Mesenchymal stem cell (in vitro differentiated cells and primary cell): ENCODE measurements at regions not wholly inside any gene's neighbourhood (a gene's known extent, or its start where the extent isn't known, plus 50 kb on each side); places are given as distances from the start of the nearest gene placed in this dataset.

Experiments
- DNase-seq: peaks from one replicate; pipeline ENCODE4 v3.0.0-alpha.2; 2013
- H2AFZ ChIP-seq: one replicate; pipeline ENCODE4 v1.6.1; 2013; ENCODE audit warnings: low read depth, mild to moderate bottlenecking, control low read depth, inconsistent platforms, low read length, moderate library complexity
- H2AK5ac ChIP-seq: 2 replicates; pipeline ENCODE4 v1.6.1; 2013; ENCODE audit warnings: low read length, moderate library complexity, mild to moderate bottlenecking, inconsistent platforms; ENCODE audit not compliant: severe bottlenecking
- H2BK120ac ChIP-seq: one replicate; pipeline ENCODE4 v1.6.1; 2013; ENCODE audit warnings: low read depth, mild to moderate bottlenecking, inconsistent platforms, low read length, moderate library complexity
- H2BK12ac ChIP-seq, 2 experiments: one replicate each; pipeline ENCODE4 v1.6.1; 2013; ENCODE audit warnings: inconsistent platforms in 2 of 2, low read length in 2 of 2, mild to moderate bottlenecking in 2 of 2, moderate library complexity in 2 of 2, control low read depth in 1 of 2
- H2BK15ac ChIP-seq: one replicate; pipeline ENCODE4 v1.6.1; 2013; ENCODE audit warnings: mild to moderate bottlenecking, low read depth, inconsistent platforms; ENCODE audit not compliant: poor library complexity, severe bottlenecking
- H2BK5ac ChIP-seq: 2 replicates; pipeline ENCODE4 v1.6.1; 2013; ENCODE audit warnings: low read depth, mild to moderate bottlenecking, low read length, control low read depth, inconsistent platforms; ENCODE audit not compliant: poor library complexity, severe bottlenecking
- H3K14ac ChIP-seq, 2 experiments: one replicate each; pipeline ENCODE4 v1.6.1; 2013; ENCODE audit warnings: inconsistent platforms in 2 of 2, low read length in 2 of 2, control low read depth in 1 of 2, mild to moderate bottlenecking in 1 of 2, moderate library complexity in 1 of 2
- H3K18ac ChIP-seq, 2 experiments: one replicate each; pipeline ENCODE4 v1.6.1; 2013; ENCODE audit warnings: inconsistent platforms in 2 of 2, low read length in 2 of 2, control low read depth in 1 of 2, low read depth in 1 of 2, mild to moderate bottlenecking in 1 of 2
- H3K23ac ChIP-seq, 2 experiments: one replicate each; pipeline ENCODE4 v1.6.1; 2013; ENCODE audit warnings: inconsistent platforms in 2 of 2, low read length in 2 of 2, mild to moderate bottlenecking in 2 of 2, moderate library complexity in 2 of 2, control low read depth in 1 of 2
- H3K27ac ChIP-seq: 2 replicates; pipeline ENCODE4 v1.5.1; 2013; ENCODE audit warnings: mild to moderate bottlenecking, moderate library complexity, low read length, control low read depth, inconsistent platforms; ENCODE audit not compliant: poor library complexity, severe bottlenecking
- H3K27me3 ChIP-seq, 2 experiments: 2 replicates each; pipeline versions ENCODE4 v1.6.1 to v1.7.0; 2013; ENCODE audit warnings: low read length in 2 of 2, mild to moderate bottlenecking in 2 of 2, moderate library complexity in 2 of 2, control low read depth in 1 of 2, inconsistent platforms in 1 of 2; ENCODE audit not compliant: control insufficient read depth in 1 of 2, insufficient read depth in 1 of 2
- H3K36me3 ChIP-seq, 2 experiments: 2 replicates each; pipeline versions ENCODE4 v1.6.1 to v1.7.0; 2013; ENCODE audit warnings: low read length in 2 of 2, control low read depth in 1 of 2, inconsistent platforms in 1 of 2, low read depth in 1 of 2, mild to moderate bottlenecking in 1 of 2; ENCODE audit not compliant: insufficient read depth in 2 of 2, control insufficient read depth in 1 of 2
- H3K4ac ChIP-seq, 2 experiments: one replicate each; pipeline ENCODE4 v1.6.1; 2013; ENCODE audit warnings: inconsistent platforms in 2 of 2, low read length in 2 of 2, mild to moderate bottlenecking in 2 of 2, moderate library complexity in 2 of 2, control low read depth in 1 of 2, low read depth in 1 of 2
- H3K4me1 ChIP-seq: 2 replicates; pipeline ENCODE4 v1.6.1; 2013; ENCODE audit warnings: low read depth, low read length, control low read depth; ENCODE audit not compliant: control insufficient read depth, insufficient read depth
- H3K4me2 ChIP-seq: 2 replicates; pipeline ENCODE4 v1.6.1; 2013; ENCODE audit warnings: low read length, mild to moderate bottlenecking, inconsistent platforms; ENCODE audit not compliant: poor library complexity, severe bottlenecking
- H3K4me3 ChIP-seq, 2 experiments: 2 replicates each; pipeline versions ENCODE4 v1.5.1 to v1.7.0; 2013; ENCODE audit warnings: low read length in 2 of 2, mild to moderate bottlenecking in 2 of 2, control low read depth in 1 of 2, low read depth in 1 of 2; ENCODE audit not compliant: insufficient read depth in 1 of 2
- H3K79me1 ChIP-seq: replicated peaks from 2 replicates; pipeline ENCODE4 v1.6.1; 2013; ENCODE audit warnings: mild to moderate bottlenecking, control low read depth, low read length, inconsistent platforms; ENCODE audit not compliant: poor library complexity, severe bottlenecking
- H3K9ac ChIP-seq: 2 replicates; pipeline ENCODE4 v1.7.0; 2013; ENCODE audit warnings: mild to moderate bottlenecking, low read length, moderate library complexity
- H3K9me3 ChIP-seq: 2 replicates; pipeline ENCODE4 v1.7.0; 2013; ENCODE audit warnings: mild to moderate bottlenecking, low read length; ENCODE audit not compliant: control insufficient read depth
- H4K8ac ChIP-seq: one replicate; pipeline ENCODE4 v1.6.1; 2013; ENCODE audit warnings: inconsistent platforms, mild to moderate bottlenecking, low read length, moderate library complexity
- H4K91ac ChIP-seq: one replicate; pipeline ENCODE4 v1.6.1; 2013; ENCODE audit warnings: mild to moderate bottlenecking, low read length, inconsistent platforms
- WGBS: methylation state at CpG from one replicate; pipeline ENCODE4 v1.1.7; 2013; ENCODE audit warnings: mixed read lengths; 5-methylcytosine and 5-hydroxymethylcytosine counted together

GRCh38 chr6:160837146-160837545 lies 135.1 kb downstream of the PLG start:
- no peak overlapping the region for H4K91ac ChIP-seq
- no peak overlapping the region for H3K23ac ChIP-seq
- no peaks in the 10 kb centered on the region for H3K79me1 ChIP-seq
- no peak for DNase-seq
- 79% methylated on average over 10 of the region's 13 CpGs for WGBS
- no peak overlapping the region for H3K9ac ChIP-seq
- no peak overlapping the region for H2AK5ac ChIP-seq
- no peak overlapping the region for H2BK15ac ChIP-seq
- no peak overlapping the region for H3K27ac ChIP-seq
- no peak overlapping the region for H2AFZ ChIP-seq
- no peak overlapping the region for H3K18ac ChIP-seq
- H3K14ac ChIP-seq: no peak overlapping the region
- no peak overlapping the region for H2BK120ac ChIP-seq
- H3K36me3 ChIP-seq: no peaks in the 10 kb centered on the region
- H2BK5ac ChIP-seq: no peak overlapping the region
- peaks cover 9% of the 10 kb centered on the region for H3K9me3 ChIP-seq
- no peak overlapping the region for H2BK12ac ChIP-seq
- H4K8ac ChIP-seq: no peak overlapping the region
- H3K4me3 ChIP-seq: no peak overlapping the region
- no peaks in the 10 kb centered on the region for H3K4me1 ChIP-seq
- no peak overlapping the region for H3K4me2 ChIP-seq
- no peak overlapping the region for H3K4ac ChIP-seq
- no peaks in the 10 kb centered on the region for H3K27me3 ChIP-seq

- Histone ChIP-seq H3K18ac (no peak overlapping the region), H3K9me3 (peaks cover 35% of the 10 kb centered on the region), H3K27me3 (no peaks in the 10 kb centered on the region), H2BK120ac (no peak overlapping the region), H3K4me1 (no peaks in the 10 kb centered on the region), H2BK15ac (no peak overlapping the region), H3K14ac (no peak overlapping the region), H4K8ac (no peak overlapping the region), H2AK5ac (no peak overlapping the region), H2AFZ (no peak overlapping the region), H2BK12ac (no peak overlapping the region), H3K4me3 (no peak overlapping the region), H3K4me2 (no peak overlapping the region), H3K9ac (no peak overlapping the region), H3K23ac (no peak overlapping the region), H3K79me1 (no peaks in the 10 kb centered on the region), H3K27ac (no peak overlapping the region), H3K36me3 (no peaks in the 10 kb centered on the region), H2BK5ac (no peak overlapping the region), H3K4ac (no peak overlapping the region), H4K91ac (no peak overlapping the region)
- 73% methylated on average over 5 of the region's 5 CpGs for WGBS
- no peak for DNase-seq
Measured at GRCh38 chr6:160851031-160851430, 140.5 kb upstream of the MAP3K4 start.

- H3K9ac ChIP-seq: no peak overlapping the region
- no peak overlapping the region for H2AK5ac ChIP-seq
- no peaks in the 10 kb centered on the region for H3K27me3 ChIP-seq
- no peak overlapping the region for H2BK15ac ChIP-seq
- H2BK5ac ChIP-seq: no peak overlapping the region
- H3K4ac ChIP-seq: no peak overlapping the region
- no peak overlapping the region for H2BK120ac ChIP-seq
- no peak overlapping the region for H3K27ac ChIP-seq
- H3K23ac ChIP-seq: no peak overlapping the region
- H3K14ac ChIP-seq: no peak overlapping the region
- no peak overlapping the region for H3K18ac ChIP-seq
- H3K4me3 ChIP-seq: no peak overlapping the region
- 71% methylated on average over 7 of the region's 7 CpGs for WGBS
- DNase-seq: no peak
- no peaks in the 10 kb centered on the region for H3K79me1 ChIP-seq
- H4K8ac ChIP-seq: no peak overlapping the region
- H3K4me2 ChIP-seq: no peak overlapping the region
- peaks cover 35% of the 10 kb centered on the region for H3K9me3 ChIP-seq
- H3K4me1 ChIP-seq: no peaks in the 10 kb centered on the region
- no peak overlapping the region for H2AFZ ChIP-seq
- H2BK12ac ChIP-seq: no peak overlapping the region
- H3K36me3 ChIP-seq: no peaks in the 10 kb centered on the region
- no peak overlapping the region for H4K91ac ChIP-seq
Measured at GRCh38 chr6:160853946-160854345, 137.6 kb upstream of the MAP3K4 start.

- H3K18ac ChIP-seq: no peak overlapping the region
- no peak overlapping the region for H2BK15ac ChIP-seq
- no peak overlapping the region for H2AFZ ChIP-seq
- no peak overlapping the region for H2BK5ac ChIP-seq
- no peak overlapping the region for H3K4me3 ChIP-seq
- no peak overlapping the region for H2BK120ac ChIP-seq
- no peak overlapping the region for H3K14ac ChIP-seq
- H3K4ac ChIP-seq: no peak overlapping the region
- no peak overlapping the region for H2BK12ac ChIP-seq
- H3K23ac ChIP-seq: no peak overlapping the region
- H4K8ac ChIP-seq: no peak overlapping the region
- H3K9me3 ChIP-seq: peaks cover 18% of the 10 kb centered on the region
- no peak overlapping the region for H3K27ac ChIP-seq
- H3K79me1 ChIP-seq: no peaks in the 10 kb centered on the region
- no peak overlapping the region for H2AK5ac ChIP-seq
- H3K9ac ChIP-seq: no peak overlapping the region
- no peak overlapping the region for H4K91ac ChIP-seq
- H3K4me2 ChIP-seq: no peak overlapping the region
- no peak for DNase-seq
- H3K27me3 ChIP-seq: no peaks in the 10 kb centered on the region
- WGBS: 76% methylated on average over 3 of the region's 3 CpGs
- no peaks in the 10 kb centered on the region for H3K4me1 ChIP-seq
- H3K36me3 ChIP-seq: no peaks in the 10 kb centered on the region
Measured at GRCh38 chr6:160858886-160859285, 132.7 kb upstream of the MAP3K4 start.
